Activated CD8-positive, alpha-beta T cell treated with anti-CD3 and anti-CD28 coated beads for 36 hours (primary cell): ENCODE measurements at regions not wholly inside any gene's neighbourhood (a gene's known extent, or its start where the extent isn't known, plus 50 kb on each side); places are given as distances from the start of the nearest gene placed in this dataset.

ENCODE experiments used
- ATAC-seq: fragments of 200-7000 bp; cut with Tn5 transposase; one replicate; pipeline ENCODE4 v1.10.0; 2021; ENCODE audit warnings: mild to moderate bottlenecking, moderate library complexity
- CTCF ChIA-PET: fragments of 350-600 bp; sonication (Branson Sonifier 250); formaldehyde crosslinking; loops from one replicate; lab custom pipeline; 2021; ENCODE audit warnings: antibody characterized with exemption; lab: Charles Lee
- POLR2A ChIA-PET: fragments of 350-600 bp; sonication (Branson Sonifier 250); formaldehyde crosslinking; loops from one replicate; lab custom pipeline; 2021; ENCODE audit warnings: antibody characterized with exemption; lab: Charles Lee
- DNase-seq: peaks from one replicate; pipeline ENCODE4 v3.0.0-alpha.2; 2020
- H3K27ac Mint-ChIP-seq: one replicate; pipeline ENCODE4 v1.8.0; 2021; ENCODE audit warnings: mild to moderate bottlenecking, mixed read lengths
- H3K27me3 Mint-ChIP-seq: one replicate; pipeline ENCODE4 v1.8.0; 2021; ENCODE audit warnings: mixed read lengths
- H3K36me3 Mint-ChIP-seq: one replicate; pipeline ENCODE4 v1.8.0; 2021; ENCODE audit warnings: low read depth, mixed read lengths
- H3K4me1 Mint-ChIP-seq: one replicate; pipeline ENCODE4 v1.8.0; 2021; ENCODE audit warnings: low read depth, mixed read lengths
- H3K4me3 Mint-ChIP-seq: one replicate; pipeline ENCODE4 v1.8.0; 2021; ENCODE audit warnings: mild to moderate bottlenecking, moderate library complexity, mixed read lengths
- H3K9me3 Mint-ChIP-seq: one replicate; pipeline ENCODE4 v1.8.0; 2021; ENCODE audit warnings: mixed read lengths
- intact Hi-C: fragments of 100-400 bp; cut with micrococcal nuclease; formaldehyde crosslinking; loops from one replicate; pipeline ENCODE4 v1.10.0; 2022
- TF ChIP-seq, protein P1 (sequence below): fragments of 200-600 bp; IDR thresholded peaks from one replicate; pipeline ENCODE4 v1.8.0; 2022; ENCODE audit warnings: antibody characterized with exemption, mild to moderate bottlenecking

DNA sequence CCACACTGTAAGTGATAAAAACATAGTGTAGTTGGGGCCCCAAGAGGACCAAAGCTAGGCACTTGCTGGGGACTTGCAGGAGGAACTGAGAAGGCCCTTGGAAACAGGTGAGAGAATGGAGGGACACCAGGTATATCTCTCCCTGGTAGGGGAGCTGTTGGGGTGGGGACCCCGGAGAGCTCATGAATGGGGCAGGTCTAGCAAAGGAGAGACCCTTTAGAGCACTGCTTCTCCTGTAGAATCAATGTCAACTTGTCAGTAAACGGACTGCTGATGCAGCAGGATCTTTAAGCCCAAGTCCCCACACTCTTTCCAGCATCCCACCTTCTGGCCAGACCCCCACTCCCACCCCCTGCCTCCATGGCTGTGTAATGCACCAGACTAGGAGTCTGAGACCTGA lies 109.6 kb upstream of the THY1 start:
- intact Hi-C loops = loop anchor here (5.0 kb wide), 1 partner anchor 50 kb away; no protein-coding TSS in a partner anchor
- Mint-ChIP-seq H3K4me3 (no peak overlapping the region), H3K4me1 (no peaks in the 10 kb centered on the region), H3K36me3 (no peaks in the 10 kb centered on the region), H3K27me3 (peaks cover 5% of the 10 kb centered on the region), H3K27ac (no peak overlapping the region), H3K9me3 (no peaks in the 10 kb centered on the region)
- TF ChIP-seq, protein P1, sequence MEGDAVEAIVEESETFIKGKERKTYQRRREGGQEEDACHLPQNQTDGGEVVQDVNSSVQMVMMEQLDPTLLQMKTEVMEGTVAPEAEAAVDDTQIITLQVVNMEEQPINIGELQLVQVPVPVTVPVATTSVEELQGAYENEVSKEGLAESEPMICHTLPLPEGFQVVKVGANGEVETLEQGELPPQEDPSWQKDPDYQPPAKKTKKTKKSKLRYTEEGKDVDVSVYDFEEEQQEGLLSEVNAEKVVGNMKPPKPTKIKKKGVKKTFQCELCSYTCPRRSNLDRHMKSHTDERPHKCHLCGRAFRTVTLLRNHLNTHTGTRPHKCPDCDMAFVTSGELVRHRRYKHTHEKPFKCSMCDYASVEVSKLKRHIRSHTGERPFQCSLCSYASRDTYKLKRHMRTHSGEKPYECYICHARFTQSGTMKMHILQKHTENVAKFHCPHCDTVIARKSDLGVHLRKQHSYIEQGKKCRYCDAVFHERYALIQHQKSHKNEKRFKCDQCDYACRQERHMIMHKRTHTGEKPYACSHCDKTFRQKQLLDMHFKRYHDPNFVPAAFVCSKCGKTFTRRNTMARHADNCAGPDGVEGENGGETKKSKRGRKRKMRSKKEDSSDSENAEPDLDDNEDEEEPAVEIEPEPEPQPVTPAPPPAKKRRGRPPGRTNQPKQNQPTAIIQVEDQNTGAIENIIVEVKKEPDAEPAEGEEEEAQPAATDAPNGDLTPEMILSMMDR = no peak
- CTCF ChIA-PET = interaction anchor here (1.1 to 2.7 kb wide), 6 partner anchors 9 to 52 kb away, joined by 3 to 18 read pairs (median 4); no protein-coding TSS in a partner anchor
- DNase-seq (no peak), ATAC-seq (no peak)
- POLR2A ChIA-PET = interaction anchor here (0.8 kb wide), 1 partner anchor 22 kb away, joined by 3 read pairs; no protein-coding TSS in a partner anchor

DNA sequence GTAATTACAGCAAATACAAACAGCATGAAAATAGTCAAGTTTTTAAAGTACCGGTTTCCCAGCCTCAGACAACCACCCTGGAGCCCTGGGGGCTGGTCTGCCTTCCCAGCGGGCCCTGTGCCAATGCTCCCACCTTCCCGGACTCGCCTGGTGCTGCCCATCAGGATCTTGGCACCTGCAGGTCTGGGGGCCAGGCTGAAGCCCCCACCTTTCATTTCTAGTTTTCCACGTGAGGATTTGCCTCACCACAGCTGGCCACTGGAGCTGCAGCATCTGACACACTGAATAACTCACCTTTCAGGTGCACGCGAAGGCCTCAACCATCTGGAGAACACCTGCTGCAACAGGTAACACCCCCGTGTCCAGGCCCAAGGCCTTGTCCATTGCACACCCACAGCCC lies 108.7 kb upstream of the THY1 start:
- Mint-ChIP-seq H3K9me3 (no peaks in the 10 kb centered on the region), H3K4me3 (no peak overlapping the region), H3K27me3 (peaks cover 5% of the 10 kb centered on the region), H3K27ac (no peak overlapping the region), H3K36me3 (no peaks in the 10 kb centered on the region), H3K4me1 (no peaks in the 10 kb centered on the region)
- no peak for ATAC-seq
- TF ChIP-seq, protein P1 = no peak
- ChIA-PET POLR2A (no interaction called here), CTCF (interaction anchor here (1.2 kb wide), 1 partner anchor 13 kb away, joined by 4 read pairs; no protein-coding TSS in a partner anchor)
- no peak for DNase-seq
- intact Hi-C loops = loop anchor here (5.0 kb wide), 1 partner anchor 49 kb away; no protein-coding TSS in a partner anchor

DNA sequence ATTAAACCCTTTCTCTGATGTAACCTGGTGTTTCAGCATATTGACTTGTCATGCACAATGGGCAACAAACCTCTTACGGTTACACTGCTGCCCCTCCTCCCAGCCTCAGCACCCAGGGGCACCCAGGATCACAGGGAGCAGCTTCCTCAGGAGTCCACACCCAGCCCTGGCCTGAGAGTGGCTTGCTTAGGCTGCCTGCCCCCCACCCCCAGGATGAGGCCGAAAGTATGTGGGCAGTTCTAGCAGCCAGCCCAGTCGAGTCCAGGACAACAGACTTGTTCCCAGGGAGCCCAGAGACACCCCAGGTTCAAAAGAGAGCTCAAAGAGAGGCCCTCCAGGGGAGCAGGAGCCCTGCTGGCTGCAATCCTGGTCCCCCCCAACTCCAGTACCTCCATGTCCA lies 108.1 kb upstream of the THY1 start:
- intact Hi-C loops = loop anchor here (5.0 kb wide), 1 partner anchor 49 kb away; no protein-coding TSS in a partner anchor
- Mint-ChIP-seq H3K4me3 (no peak overlapping the region), H3K27ac (no peak overlapping the region), H3K36me3 (no peaks in the 10 kb centered on the region), H3K27me3 (peaks cover 5% of the 10 kb centered on the region), H3K9me3 (no peaks in the 10 kb centered on the region), H3K4me1 (no peaks in the 10 kb centered on the region)
- no peak for ATAC-seq
- DNase-seq = no peak
- CTCF ChIA-PET = no interaction called here
- POLR2A ChIA-PET = interaction anchor here (0.7 kb wide), 1 partner anchor 61 kb away, joined by 3 read pairs; no protein-coding TSS in a partner anchor
- TF ChIP-seq, protein P1 = no peak

DNA sequence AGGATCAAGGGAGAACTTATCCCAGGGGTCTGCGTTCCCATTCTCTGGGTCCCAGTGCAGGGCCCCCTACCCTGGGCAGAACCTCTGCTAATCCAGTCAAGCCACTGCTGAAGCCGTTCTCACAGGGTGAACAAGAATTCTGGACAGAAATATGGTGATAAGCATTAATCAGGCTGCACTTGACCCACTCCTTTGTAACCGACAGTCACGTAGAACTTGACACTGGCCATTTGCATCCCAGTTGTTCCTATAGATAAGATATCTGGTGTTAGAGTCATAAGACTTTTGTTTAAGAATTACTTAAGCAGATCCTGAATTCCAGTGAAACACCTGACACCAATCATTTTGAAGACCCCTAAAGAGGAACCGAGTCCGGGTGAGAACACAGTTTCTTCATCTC lies 107.5 kb upstream of the THY1 start:
- TF ChIP-seq, protein P1 = no peak
- peaks cover 6% of the 10 kb centered on the region for H3K27me3 Mint-ChIP-seq
- no peak for DNase-seq
- POLR2A ChIA-PET = interaction anchor here (0.7 kb wide), 1 partner anchor 61 kb away, joined by 3 read pairs; no protein-coding TSS in a partner anchor
- intact Hi-C loops = loop anchor here (5.0 kb wide), 1 partner anchor 48 kb away; no protein-coding TSS in a partner anchor
- CTCF ChIA-PET = no interaction called here
- no peak overlapping the region for H3K27ac Mint-ChIP-seq
- H3K9me3 Mint-ChIP-seq = no peaks in the 10 kb centered on the region
- no peak for ATAC-seq
- no peak overlapping the region for H3K4me3 Mint-ChIP-seq
- H3K4me1 Mint-ChIP-seq = no peaks in the 10 kb centered on the region
- H3K36me3 Mint-ChIP-seq = no peaks in the 10 kb centered on the region

DNA sequence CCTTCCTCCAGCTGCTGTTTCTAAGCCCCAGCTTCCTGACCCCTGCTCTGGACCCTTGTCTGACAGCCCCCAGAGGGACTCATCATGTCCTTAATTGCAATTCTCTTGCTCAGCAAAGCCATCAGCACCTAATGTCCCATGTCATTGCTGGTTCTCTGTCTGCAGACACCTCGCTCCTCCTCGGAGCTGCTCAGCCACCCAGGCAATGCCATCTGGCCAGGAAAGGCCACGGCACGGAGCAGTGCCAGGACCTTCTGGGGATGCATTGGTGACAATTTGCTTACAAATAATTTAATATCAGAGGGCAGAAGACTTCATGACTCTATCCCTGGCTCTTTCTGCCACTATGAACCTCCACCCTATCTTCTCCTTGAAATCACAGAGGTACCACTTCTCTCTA lies 107.0 kb upstream of the THY1 start:
- no peaks in the 10 kb centered on the region for H3K9me3 Mint-ChIP-seq
- H3K4me3 Mint-ChIP-seq = no peak overlapping the region
- ATAC-seq = no peak
- CTCF ChIA-PET = no interaction called here
- no peak for DNase-seq
- H3K4me1 Mint-ChIP-seq = no peaks in the 10 kb centered on the region
- POLR2A ChIA-PET = no interaction called here
- intact Hi-C loops = loop anchor here (5.0 kb wide), 1 partner anchor 48 kb away; no protein-coding TSS in a partner anchor
- TF ChIP-seq, protein P1 = no peak
- H3K36me3 Mint-ChIP-seq = no peaks in the 10 kb centered on the region
- H3K27me3 Mint-ChIP-seq = peaks cover 5% of the 10 kb centered on the region
- no peak overlapping the region for H3K27ac Mint-ChIP-seq
